ENCODE measurements at regions not wholly inside any gene's neighbourhood (a gene's known extent, or its start where the extent isn't known, plus 50 kb on each side); places are given as distances from the start of the nearest gene placed in this dataset.
A peak's percentile ranks its signal among the peaks of the same experiment; 100 is the strongest.

GRCh38 chr1:65687428-65688214, 105.1 kb upstream of the PDE4B start:
- Histone ChIP-seq H4K8ac (ENCODE audit: low read depth, low read length) (no peak overlapping the region), H3K4me2 (ENCODE audit: insufficient read depth, low read length, poor library complexity, severe bottlenecking) (no peak overlapping the region), H3K14ac (ENCODE audit: low read length) (no peak overlapping the region), H3K18ac (ENCODE audit: low read length) (no peak overlapping the region), H3K9ac (ENCODE audit: low read depth, low read length, poor library complexity) (no peak overlapping the region), H2BK5ac (ENCODE audit: low read length) (no peak overlapping the region), H3K27me3 (ENCODE audit: control insufficient read depth in 3 of 3, insufficient read depth in 3 of 3, low read depth in 1 of 3, low read length in 3 of 3) (peaks cover 0 to 2% (median 0%) of the 10 kb centered on the region in 3 experiments), H3K27ac (replicated peaks; ENCODE audit: low read length) (no peak overlapping the region), H2BK12ac (ENCODE audit: low read length) (no peak overlapping the region), H4K91ac (ENCODE audit: low read depth, low read length, poor library complexity) (no peak overlapping the region), H3K4me1 (ENCODE audit: control insufficient read depth in 2 of 2, insufficient read depth in 1 of 2, low read depth in 1 of 2, low read length in 2 of 2) (no peaks in the 10 kb centered on the region), H3K9me3 (replicated peaks in 1 of 2; ENCODE audit: control insufficient read depth in 2 of 2, insufficient read depth in 1 of 2, low read depth in 1 of 2, low read length in 2 of 2) (no peaks in the 10 kb centered on the region), H2BK120ac (ENCODE audit: low read depth, low read length) (no peak overlapping the region), H3K4me3 (ENCODE audit: low read length in 2 of 2) (no peak overlapping the region), H2BK15ac (ENCODE audit: low read length) (no peak overlapping the region), H3K23ac (ENCODE audit: low read depth, low read length, poor library complexity) (no peak overlapping the region), H3K4ac (ENCODE audit: low read length) (no peak overlapping the region), H3K79me1 (ENCODE audit: low read depth, low read length) (no peaks in the 10 kb centered on the region), H2AFZ (ENCODE audit: low read length) (peak overlapping the region; percentile 45), H2AK5ac (ENCODE audit: low read depth, low read length) (no peak overlapping the region), H3K36me3 (replicated peaks in 1 of 2; ENCODE audit: control insufficient read depth in 2 of 2, insufficient read depth in 2 of 2, low read length in 2 of 2) (no peaks in the 10 kb centered on the region)
- peak; percentile 82 for DNase-seq (ENCODE audit: low spot score)
- WGBS, 2 donors (ENCODE audit: extremely low coverage in 2 of 2, insufficient read length in 2 of 2, insufficient replicate concordance in 1 of 2): no CpG with 5 or more reads among the region's 8 CpGs

GRCh38 chr1:65688215-65688566, 104.5 kb upstream of the PDE4B start:
- Histone ChIP-seq H2BK120ac (ENCODE audit: low read depth, low read length) (no peak overlapping the region), H3K9ac (ENCODE audit: low read depth, low read length, poor library complexity) (no peak overlapping the region), H3K27me3 (ENCODE audit: control insufficient read depth in 3 of 3, insufficient read depth in 3 of 3, low read depth in 1 of 3, low read length in 3 of 3) (peaks cover 0 to 2% (median 0%) of the 10 kb centered on the region in 3 experiments), H2BK15ac (ENCODE audit: low read length) (no peak overlapping the region), H4K8ac (ENCODE audit: low read depth, low read length) (no peak overlapping the region), H3K14ac (ENCODE audit: low read length) (no peak overlapping the region), H2AK5ac (ENCODE audit: low read depth, low read length) (no peak overlapping the region), H3K23ac (ENCODE audit: low read depth, low read length, poor library complexity) (no peak overlapping the region), H3K4me1 (ENCODE audit: control insufficient read depth in 2 of 2, insufficient read depth in 1 of 2, low read depth in 1 of 2, low read length in 2 of 2) (no peaks in the 10 kb centered on the region), H3K79me1 (ENCODE audit: low read depth, low read length) (no peaks in the 10 kb centered on the region), H3K18ac (ENCODE audit: low read length) (no peak overlapping the region), H2AFZ (ENCODE audit: low read length) (peak overlapping the region; percentile 45), H3K36me3 (replicated peaks in 1 of 2; ENCODE audit: control insufficient read depth in 2 of 2, insufficient read depth in 2 of 2, low read length in 2 of 2) (no peaks in the 10 kb centered on the region), H3K4ac (ENCODE audit: low read length) (no peak overlapping the region), H3K4me2 (ENCODE audit: insufficient read depth, low read length, poor library complexity, severe bottlenecking) (no peak overlapping the region), H2BK12ac (ENCODE audit: low read length) (no peak overlapping the region), H2BK5ac (ENCODE audit: low read length) (no peak overlapping the region), H3K9me3 (replicated peaks in 1 of 2; ENCODE audit: control insufficient read depth in 2 of 2, insufficient read depth in 1 of 2, low read depth in 1 of 2, low read length in 2 of 2) (no peaks in the 10 kb centered on the region), H3K4me3 (ENCODE audit: low read length in 2 of 2) (no peak overlapping the region), H4K91ac (ENCODE audit: low read depth, low read length, poor library complexity) (no peak overlapping the region), H3K27ac (replicated peaks; ENCODE audit: low read length) (no peak overlapping the region)
- WGBS, 2 donors (ENCODE audit: extremely low coverage in 2 of 2, insufficient read length in 2 of 2, insufficient replicate concordance in 1 of 2): no CpG with 5 or more reads among the region's 4 CpGs
- DNase-seq (ENCODE audit: low spot score): no peak

- WGBS, 2 donors (ENCODE audit: extremely low coverage in 2 of 2, insufficient read length in 2 of 2, insufficient replicate concordance in 1 of 2): no CpG with 5 or more reads among the region's 3 CpGs
- Histone ChIP-seq H3K79me1 (ENCODE audit: low read depth, low read length) (no peaks in the 10 kb centered on the region), H3K18ac (ENCODE audit: low read length) (no peak overlapping the region)
Measured at GRCh38 chr1:65688848-65689247, 103.8 kb upstream of the PDE4B start.

GRCh38 chr1:65691152-65691900, 101.4 kb upstream of the PDE4B start:
- no peak overlapping the region for H2BK5ac ChIP-seq (ENCODE audit: low read length)
- no CpG with 5 or more reads among the region's 6 CpGs for WGBS, 2 donors (ENCODE audit: extremely low coverage in 2 of 2, insufficient read length in 2 of 2, insufficient replicate concordance in 1 of 2)

More at GRCh38 chr1:65688848-65689247, 103.8 kb upstream of the PDE4B start:
- DNase-seq (ENCODE audit: low spot score): no peak
- Histone ChIP-seq H2BK120ac (ENCODE audit: low read depth, low read length) (no peak overlapping the region), H3K4me1 (ENCODE audit: control insufficient read depth in 2 of 2, insufficient read depth in 1 of 2, low read depth in 1 of 2, low read length in 2 of 2) (no peaks in the 10 kb centered on the region), H4K8ac (ENCODE audit: low read depth, low read length) (no peak overlapping the region), H4K91ac (ENCODE audit: low read depth, low read length, poor library complexity) (no peak overlapping the region), H3K23ac (ENCODE audit: low read depth, low read length, poor library complexity) (no peak overlapping the region), H3K4ac (ENCODE audit: low read length) (no peak overlapping the region), H3K4me2 (ENCODE audit: insufficient read depth, low read length, poor library complexity, severe bottlenecking) (no peak overlapping the region), H3K27ac (replicated peaks; ENCODE audit: low read length) (no peak overlapping the region), H3K9ac (ENCODE audit: low read depth, low read length, poor library complexity) (no peak overlapping the region), H2BK12ac (ENCODE audit: low read length) (no peak overlapping the region), H2AK5ac (ENCODE audit: low read depth, low read length) (no peak overlapping the region), H2BK5ac (ENCODE audit: low read length) (no peak overlapping the region), H2AFZ (ENCODE audit: low read length) (no peak overlapping the region), H3K9me3 (replicated peaks in 1 of 2; ENCODE audit: control insufficient read depth in 2 of 2, insufficient read depth in 1 of 2, low read depth in 1 of 2, low read length in 2 of 2) (no peaks in the 10 kb centered on the region), H2BK15ac (ENCODE audit: low read length) (no peak overlapping the region), H3K27me3 (ENCODE audit: control insufficient read depth in 3 of 3, insufficient read depth in 3 of 3, low read depth in 1 of 3, low read length in 3 of 3) (peaks cover 0 to 2% (median 0%) of the 10 kb centered on the region in 3 experiments), H3K14ac (ENCODE audit: low read length) (no peak overlapping the region), H3K4me3 (ENCODE audit: low read length in 2 of 2) (no peak overlapping the region), H3K36me3 (replicated peaks in 1 of 2; ENCODE audit: control insufficient read depth in 2 of 2, insufficient read depth in 2 of 2, low read length in 2 of 2) (no peaks in the 10 kb centered on the region)

More at GRCh38 chr1:65691152-65691900, 101.4 kb upstream of the PDE4B start:
- Histone ChIP-seq H3K27me3 (ENCODE audit: control insufficient read depth in 3 of 3, insufficient read depth in 3 of 3, low read depth in 1 of 3, low read length in 3 of 3) (peaks cover 0 to 2% (median 0%) of the 10 kb centered on the region in 3 experiments), H3K14ac (ENCODE audit: low read length) (no peak overlapping the region), H3K4me3 (ENCODE audit: low read length in 2 of 2) (no peak overlapping the region), H2BK120ac (ENCODE audit: low read depth, low read length) (no peak overlapping the region), H3K4ac (ENCODE audit: low read length) (no peak overlapping the region), H3K23ac (ENCODE audit: low read depth, low read length, poor library complexity) (no peak overlapping the region), H3K36me3 (replicated peaks in 1 of 2; ENCODE audit: control insufficient read depth in 2 of 2, insufficient read depth in 2 of 2, low read length in 2 of 2) (no peaks in the 10 kb centered on the region), H3K79me1 (ENCODE audit: low read depth, low read length) (no peaks in the 10 kb centered on the region), H3K9me3 (replicated peaks in 1 of 2; ENCODE audit: control insufficient read depth in 2 of 2, insufficient read depth in 1 of 2, low read depth in 1 of 2, low read length in 2 of 2) (no peaks in the 10 kb centered on the region), H2AK5ac (ENCODE audit: low read depth, low read length) (no peak overlapping the region), H3K27ac (replicated peaks; ENCODE audit: low read length) (no peak overlapping the region), H4K91ac (ENCODE audit: low read depth, low read length, poor library complexity) (no peak overlapping the region), H2BK12ac (ENCODE audit: low read length) (no peak overlapping the region), H3K4me2 (ENCODE audit: insufficient read depth, low read length, poor library complexity, severe bottlenecking) (no peak overlapping the region), H4K8ac (ENCODE audit: low read depth, low read length) (no peak overlapping the region), H2BK15ac (ENCODE audit: low read length) (no peak overlapping the region), H3K9ac (ENCODE audit: low read depth, low read length, poor library complexity) (no peak overlapping the region), H2AFZ (ENCODE audit: low read length) (no peak overlapping the region), H3K18ac (ENCODE audit: low read length) (no peak overlapping the region), H3K4me1 (ENCODE audit: control insufficient read depth in 2 of 2, insufficient read depth in 1 of 2, low read depth in 1 of 2, low read length in 2 of 2) (no peaks in the 10 kb centered on the region)
- DNase-seq (ENCODE audit: low spot score): no peak
